Mononuclear cell (primary cell): ENCODE measurements at regions not wholly inside any gene's neighbourhood (a gene's known extent, or its start where the extent isn't known, plus 50 kb on each side); places are given as distances from the start of the nearest gene placed in this dataset.

Source experiments
- H3K27me3 ChIP-seq: 2 replicates; pipeline ENCODE4 v1.6.0; 2011; ENCODE audit warnings: low read length, control low read depth; ENCODE audit not compliant: insufficient read depth
- H3K4me1 ChIP-seq: 2 replicates; pipeline ENCODE4 v1.5.1; 2011; ENCODE audit warnings: mild to moderate bottlenecking, low read length, control low read depth; ENCODE audit not compliant: insufficient read depth
- H3K4me3 ChIP-seq: 2 replicates; pipeline ENCODE4 v1.5.1; 2011; ENCODE audit warnings: mild to moderate bottlenecking, low read length, moderate library complexity
- H3K9me3 ChIP-seq: 2 replicates; pipeline ENCODE4 v1.5.1; 2011; ENCODE audit warnings: low read depth, mild to moderate bottlenecking, control low read depth, low read length

DNA sequence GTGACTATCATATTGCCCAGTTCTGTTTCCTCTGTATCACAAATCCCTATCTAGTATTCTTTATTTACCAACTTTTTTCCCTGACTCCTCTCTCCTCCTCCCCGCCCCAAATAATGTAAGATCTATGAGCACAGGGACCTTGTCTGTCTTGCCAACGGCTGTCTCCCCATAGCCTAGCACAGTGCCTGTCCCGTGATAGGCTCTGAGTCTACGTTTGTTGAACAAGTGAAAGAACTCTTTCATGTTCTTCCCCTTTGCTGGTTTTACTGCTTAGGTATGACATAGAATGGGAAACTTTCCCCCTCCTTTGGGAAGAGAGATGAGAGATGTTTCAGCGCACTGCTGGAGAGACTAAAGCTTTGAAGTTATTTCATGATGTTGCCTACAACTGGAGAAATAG is 367.0 kb downstream of the PRDM2 start:
- no peaks in the 10 kb centered on the region for H3K4me1 ChIP-seq
- H3K9me3 ChIP-seq: no peaks in the 10 kb centered on the region
- H3K27me3 ChIP-seq: no peaks in the 10 kb centered on the region
- H3K4me3 ChIP-seq: no peak overlapping the region

DNA sequence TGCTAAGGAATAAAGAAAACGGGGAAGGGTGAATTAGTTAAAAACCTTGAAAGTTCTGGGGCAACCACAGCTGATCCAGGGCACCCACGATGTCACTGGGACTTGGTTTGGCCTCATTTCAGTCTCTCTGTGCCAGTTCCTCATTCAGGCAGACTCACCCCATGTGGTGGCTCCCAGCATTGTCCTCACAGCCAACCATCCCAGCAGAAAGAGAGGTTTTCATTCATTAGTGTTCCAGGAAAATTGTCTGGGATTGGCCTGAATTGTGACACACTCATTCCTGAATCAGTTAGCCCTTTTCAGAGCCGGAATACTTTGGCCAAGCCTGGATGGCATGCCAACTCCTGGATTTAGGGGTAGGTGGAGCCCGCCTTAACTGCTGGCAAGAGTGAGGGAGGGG is 367.7 kb downstream of the PRDM2 start:
- Histone ChIP-seq H3K4me1 (no peaks in the 10 kb centered on the region), H3K27me3 (no peaks in the 10 kb centered on the region), H3K4me3 (no peak overlapping the region), H3K9me3 (no peaks in the 10 kb centered on the region)

DNA sequence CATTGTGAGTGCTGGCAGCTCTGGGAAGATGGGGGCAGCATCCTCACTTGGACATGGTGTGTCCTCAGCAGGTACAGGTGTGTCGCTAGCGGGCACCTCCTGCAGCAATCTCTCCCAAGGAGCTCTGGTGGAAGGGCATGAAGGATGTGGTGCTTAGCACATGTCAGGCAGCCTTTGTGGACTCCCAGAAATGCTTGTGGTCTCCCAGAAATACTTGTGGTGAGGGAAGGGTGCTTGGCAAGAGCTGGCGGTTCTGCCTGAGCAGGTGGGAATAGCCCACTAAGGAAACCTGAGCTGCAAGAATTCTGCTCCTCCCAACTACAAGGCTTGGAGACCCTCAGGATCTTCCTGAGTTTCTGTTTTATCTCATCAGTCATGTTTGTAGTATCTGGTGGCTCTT is 371.6 kb downstream of the PRDM2 start:
- H3K27me3 ChIP-seq: no peaks in the 10 kb centered on the region
- no peak overlapping the region for H3K4me3 ChIP-seq
- H3K9me3 ChIP-seq: no peaks in the 10 kb centered on the region
- no peaks in the 10 kb centered on the region for H3K4me1 ChIP-seq

DNA sequence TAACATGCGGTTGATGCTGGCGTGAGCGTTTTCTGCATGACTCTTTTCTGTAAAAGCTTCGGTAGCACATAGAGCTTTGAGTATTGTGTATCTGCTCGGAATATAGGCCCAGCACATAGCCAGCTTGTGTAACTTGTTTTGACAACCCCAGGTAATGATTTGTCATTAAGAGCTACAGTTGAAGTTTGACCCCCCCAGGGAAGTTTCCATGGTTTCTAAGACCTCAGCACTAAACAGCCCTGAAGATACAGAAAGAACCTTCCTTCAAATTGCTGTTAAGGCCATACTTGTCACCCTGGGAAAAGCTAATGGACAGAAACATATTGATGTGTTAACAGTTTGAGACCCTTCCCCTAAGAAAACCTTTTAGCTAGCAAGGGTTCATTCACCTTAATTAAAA is 380.7 kb downstream of the PRDM2 start:
- H3K4me3 ChIP-seq: no peak overlapping the region
- H3K27me3 ChIP-seq: no peaks in the 10 kb centered on the region
- H3K4me1 ChIP-seq: no peaks in the 10 kb centered on the region
- no peaks in the 10 kb centered on the region for H3K9me3 ChIP-seq

DNA sequence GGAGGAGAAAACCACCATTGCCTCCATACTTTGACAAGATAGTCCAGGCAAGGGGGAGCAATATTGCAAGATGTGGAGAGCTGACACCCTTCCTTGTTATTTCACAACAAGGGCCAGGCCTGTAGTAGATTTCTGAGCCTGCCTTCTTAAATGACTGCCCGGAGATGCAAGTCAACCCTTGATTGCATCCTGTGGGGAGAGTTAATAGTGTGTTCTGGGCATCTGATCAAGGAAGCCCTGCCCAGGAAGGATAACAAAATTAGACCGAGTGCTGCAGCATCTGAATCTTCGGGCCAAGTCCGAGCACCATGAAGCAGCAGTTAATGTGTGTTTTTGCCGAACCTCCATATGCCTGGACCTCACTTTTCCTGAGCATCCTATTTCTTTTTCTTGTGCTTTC is 382.3 kb downstream of the PRDM2 start:
- Histone ChIP-seq H3K27me3 (no peaks in the 10 kb centered on the region), H3K4me3 (no peak overlapping the region), H3K4me1 (no peaks in the 10 kb centered on the region), H3K9me3 (no peaks in the 10 kb centered on the region)

DNA sequence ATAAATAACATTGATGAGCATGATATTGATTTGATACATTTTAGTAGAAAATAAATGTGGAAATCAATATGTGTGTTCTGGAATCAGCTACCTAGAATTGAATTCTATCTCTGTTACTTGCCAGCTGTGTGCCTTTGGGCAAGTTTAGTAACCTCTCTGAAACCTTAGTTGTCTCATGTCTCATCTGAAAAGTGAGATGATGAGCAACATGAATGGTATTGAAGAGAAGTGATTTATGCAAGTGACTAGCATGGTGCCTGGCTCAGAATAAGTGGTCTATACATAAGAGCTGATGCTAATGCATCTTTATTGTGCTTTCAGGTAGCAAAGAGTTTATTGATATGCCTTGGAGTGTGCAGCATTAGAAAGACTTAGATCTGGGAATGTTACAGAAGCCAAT is 383.3 kb downstream of the PRDM2 start:
- Histone ChIP-seq H3K4me3 (no peak overlapping the region), H3K27me3 (no peaks in the 10 kb centered on the region), H3K9me3 (no peaks in the 10 kb centered on the region), H3K4me1 (no peaks in the 10 kb centered on the region)

DNA sequence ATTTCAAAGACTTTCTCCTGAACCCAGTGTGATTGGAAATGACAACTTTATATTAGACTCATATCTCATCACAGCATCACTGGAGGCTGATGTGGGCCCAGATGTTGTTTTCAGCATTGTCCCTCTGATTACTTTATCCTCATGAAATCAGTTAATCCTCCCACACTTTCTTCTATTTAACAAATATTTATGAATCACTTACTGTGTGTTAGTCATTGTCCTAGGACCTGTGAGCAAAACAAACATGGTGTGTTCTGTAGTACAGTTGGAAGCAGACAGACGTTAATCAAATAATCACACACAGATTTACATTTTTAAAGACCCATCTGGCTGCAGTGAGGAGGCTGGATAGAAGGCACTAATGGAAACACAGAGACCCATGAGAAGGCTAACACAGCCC is 383.7 kb downstream of the PRDM2 start:
- H3K4me1 ChIP-seq: no peaks in the 10 kb centered on the region
- no peaks in the 10 kb centered on the region for H3K9me3 ChIP-seq
- no peaks in the 10 kb centered on the region for H3K27me3 ChIP-seq
- no peak overlapping the region for H3K4me3 ChIP-seq

DNA sequence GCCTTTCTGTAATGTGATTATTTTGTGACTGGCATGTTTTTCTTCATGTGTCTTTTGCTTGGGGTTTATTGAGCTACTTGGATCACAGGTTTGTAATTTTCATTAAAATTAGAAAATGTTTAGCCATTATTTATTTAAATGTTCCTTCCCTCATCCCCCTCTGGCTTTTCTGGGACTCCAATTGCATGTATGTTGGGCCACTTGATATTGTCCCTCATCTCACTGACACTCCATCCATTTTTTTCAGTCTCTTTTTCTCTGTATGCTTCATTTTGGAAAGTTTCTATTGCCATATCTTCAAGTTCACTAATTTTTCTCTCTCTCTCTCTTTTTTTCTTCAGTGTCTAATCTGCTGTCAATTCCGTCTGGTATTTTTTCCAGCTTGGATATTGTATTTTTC is 390.1 kb downstream of the PRDM2 start:
- Histone ChIP-seq H3K27me3 (peaks cover 3% of the 10 kb centered on the region), H3K9me3 (peaks cover 8% of the 10 kb centered on the region), H3K4me1 (no peaks in the 10 kb centered on the region), H3K4me3 (no peak overlapping the region)

DNA sequence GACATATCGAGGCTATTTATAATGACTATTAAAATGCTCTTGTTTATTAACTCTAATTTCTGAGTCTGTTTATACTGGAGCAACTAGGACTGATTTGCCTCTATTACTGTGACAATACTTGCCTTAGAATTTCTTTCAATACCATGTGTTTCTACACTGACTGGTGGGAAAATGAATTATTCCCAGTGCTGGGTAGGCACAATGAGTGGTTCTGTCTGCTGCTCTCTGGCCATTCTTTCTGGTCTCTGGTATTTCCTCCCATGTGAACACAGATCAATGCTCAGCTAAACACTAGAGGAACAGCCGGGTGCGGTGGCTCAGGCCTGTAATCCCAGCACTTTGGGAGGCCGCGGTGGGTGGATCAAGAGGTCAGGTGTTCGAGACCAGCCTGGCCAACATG is 390.5 kb downstream of the PRDM2 start:
- no peak overlapping the region for H3K4me3 ChIP-seq
- H3K4me1 ChIP-seq: no peaks in the 10 kb centered on the region
- H3K9me3 ChIP-seq: peaks cover 8% of the 10 kb centered on the region
- peaks cover 3% of the 10 kb centered on the region for H3K27me3 ChIP-seq

DNA sequence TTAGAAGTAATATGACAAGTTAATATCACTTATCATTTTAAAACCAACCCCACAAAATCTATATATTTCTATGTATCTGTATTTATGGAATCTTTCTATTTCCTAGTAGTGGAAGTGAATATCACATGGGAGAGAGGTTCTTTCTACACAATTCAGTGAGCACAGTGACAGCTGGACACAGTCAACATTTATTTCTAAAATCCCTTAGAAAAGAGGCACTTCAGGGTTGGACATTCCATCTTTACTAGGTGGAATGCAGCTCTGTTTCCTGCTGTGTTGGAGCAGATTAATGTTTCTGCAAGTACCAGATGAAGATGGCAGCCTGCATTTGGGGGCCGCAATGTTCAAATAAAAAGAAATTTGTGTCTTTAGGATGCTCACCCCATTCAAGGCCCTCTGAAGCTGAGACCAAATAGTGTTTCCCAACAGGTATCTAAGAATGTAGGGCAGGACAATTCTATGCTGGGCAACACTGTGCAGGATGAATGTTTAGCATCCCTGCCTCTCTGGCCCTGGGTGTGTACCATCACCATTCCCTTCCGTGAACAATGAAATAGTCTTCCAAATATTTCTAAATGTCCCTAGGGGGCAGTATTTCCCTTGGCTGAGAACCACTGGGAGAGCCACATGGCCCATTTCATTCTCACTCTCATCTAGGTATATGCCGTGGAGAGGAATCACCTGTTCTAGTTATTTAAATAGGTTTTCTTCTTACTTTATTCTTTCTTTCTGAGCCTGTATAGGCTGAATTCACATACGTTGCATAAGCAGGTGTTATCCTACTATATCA is 394.8 kb downstream of the PRDM2 start:
- no peaks in the 10 kb centered on the region for H3K4me1 ChIP-seq
- H3K9me3 ChIP-seq: peaks cover 6% of the 10 kb centered on the region
- peaks cover 3% of the 10 kb centered on the region for H3K27me3 ChIP-seq

DNA sequence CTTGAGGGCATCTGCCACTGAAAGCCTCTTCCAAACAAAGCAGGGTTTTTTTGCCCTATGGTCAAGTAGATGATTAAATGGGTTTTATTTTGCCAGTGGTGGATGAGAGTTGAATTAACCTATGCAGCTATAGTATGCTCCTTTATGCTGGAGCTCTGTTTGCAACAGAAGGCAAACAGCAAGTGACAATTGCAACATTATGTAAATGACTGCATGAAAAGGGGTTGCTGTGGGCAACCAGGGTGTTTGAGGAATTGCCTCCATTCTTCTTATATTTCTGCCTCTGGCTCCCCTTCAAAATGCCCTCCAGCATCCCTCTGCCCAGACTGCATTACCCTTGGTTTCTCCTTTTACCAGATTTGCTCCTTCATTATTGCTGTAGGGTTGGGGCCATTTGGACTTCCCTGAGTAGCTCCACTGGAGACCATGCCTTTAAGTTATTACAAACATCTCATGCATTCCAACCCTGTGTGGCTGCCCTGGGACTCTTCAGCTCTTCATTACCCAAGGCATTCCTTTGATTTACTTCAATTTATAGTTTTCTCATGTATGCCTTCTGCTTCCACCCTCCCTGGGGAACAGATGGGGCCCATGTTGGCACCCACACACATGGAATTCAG is 398.4 kb downstream of the PRDM2 start:
- H3K27me3 ChIP-seq: no peaks in the 10 kb centered on the region
- no peak overlapping the region for H3K4me3 ChIP-seq
- no peaks in the 10 kb centered on the region for H3K4me1 ChIP-seq
- H3K9me3 ChIP-seq: no peaks in the 10 kb centered on the region

More for the DNA sequence above, 394.8 kb downstream of the PRDM2 start:
- no peak overlapping the region for H3K4me3 ChIP-seq

DNA sequence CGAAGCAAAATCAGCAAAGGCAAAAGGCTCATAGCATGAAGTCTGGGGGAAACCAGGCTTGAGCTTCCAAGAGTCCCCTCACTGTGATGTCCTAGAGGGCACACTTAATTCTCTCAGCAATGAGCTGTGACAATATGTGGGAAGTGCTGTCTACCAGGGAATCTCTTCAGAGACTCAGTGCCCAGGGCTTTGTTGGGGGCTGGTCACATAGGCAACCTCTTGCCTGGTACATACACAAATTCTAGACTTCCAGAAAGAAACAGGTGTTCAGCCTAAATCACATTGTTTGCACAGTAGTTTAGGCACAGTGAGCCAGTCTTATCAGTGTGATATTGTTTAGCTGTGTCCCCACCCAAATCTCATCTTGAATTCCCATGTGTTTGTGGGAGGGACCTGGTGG is 400.5 kb downstream of the PRDM2 start:
- no peaks in the 10 kb centered on the region for H3K27me3 ChIP-seq
- H3K4me3 ChIP-seq: no peak overlapping the region
- no peaks in the 10 kb centered on the region for H3K9me3 ChIP-seq
- H3K4me1 ChIP-seq: no peaks in the 10 kb centered on the region

DNA sequence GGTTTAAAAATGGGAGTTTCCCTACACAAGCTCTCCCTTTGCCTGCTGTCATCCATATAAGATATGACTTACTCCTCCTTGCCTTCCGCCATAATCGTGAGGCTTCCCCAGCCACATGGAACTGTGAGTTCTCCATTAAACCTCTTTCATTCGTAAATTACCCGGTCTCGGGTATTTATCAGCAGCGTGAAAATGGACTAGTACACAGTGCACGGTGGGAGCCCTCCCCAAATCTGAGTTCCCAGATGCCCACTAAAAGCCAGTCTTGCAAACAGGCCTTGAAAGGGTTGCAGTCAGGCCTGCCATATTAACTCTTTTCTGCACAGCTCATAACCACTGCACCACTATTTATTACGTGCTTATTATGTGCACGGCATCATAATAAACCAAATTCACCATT is 400.9 kb downstream of the PRDM2 start:
- Histone ChIP-seq H3K4me1 (no peaks in the 10 kb centered on the region), H3K4me3 (no peak overlapping the region), H3K27me3 (no peaks in the 10 kb centered on the region), H3K9me3 (no peaks in the 10 kb centered on the region)

DNA sequence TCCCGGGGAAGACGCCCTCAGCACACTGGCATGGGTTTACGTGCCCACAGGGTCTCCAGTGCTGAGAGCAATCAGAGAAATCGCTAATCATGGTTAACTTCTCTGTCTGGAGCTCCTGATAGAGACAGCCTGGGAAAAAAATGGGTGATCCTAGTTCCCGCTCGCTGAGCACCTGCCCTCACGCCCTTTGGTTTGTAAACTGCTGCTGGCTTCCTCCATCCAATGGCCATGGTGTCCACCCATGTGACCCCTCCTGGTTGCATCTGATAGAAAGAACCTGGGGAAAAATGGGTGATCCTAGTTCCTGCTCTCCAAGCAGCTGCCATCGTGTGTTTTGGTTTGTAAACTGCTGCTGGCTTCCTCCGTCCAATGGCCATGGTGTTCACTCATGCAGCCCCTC is 402.2 kb downstream of the PRDM2 start:
- Histone ChIP-seq H3K4me3 (no peak overlapping the region), H3K9me3 (no peaks in the 10 kb centered on the region), H3K27me3 (no peaks in the 10 kb centered on the region), H3K4me1 (no peaks in the 10 kb centered on the region)

DNA sequence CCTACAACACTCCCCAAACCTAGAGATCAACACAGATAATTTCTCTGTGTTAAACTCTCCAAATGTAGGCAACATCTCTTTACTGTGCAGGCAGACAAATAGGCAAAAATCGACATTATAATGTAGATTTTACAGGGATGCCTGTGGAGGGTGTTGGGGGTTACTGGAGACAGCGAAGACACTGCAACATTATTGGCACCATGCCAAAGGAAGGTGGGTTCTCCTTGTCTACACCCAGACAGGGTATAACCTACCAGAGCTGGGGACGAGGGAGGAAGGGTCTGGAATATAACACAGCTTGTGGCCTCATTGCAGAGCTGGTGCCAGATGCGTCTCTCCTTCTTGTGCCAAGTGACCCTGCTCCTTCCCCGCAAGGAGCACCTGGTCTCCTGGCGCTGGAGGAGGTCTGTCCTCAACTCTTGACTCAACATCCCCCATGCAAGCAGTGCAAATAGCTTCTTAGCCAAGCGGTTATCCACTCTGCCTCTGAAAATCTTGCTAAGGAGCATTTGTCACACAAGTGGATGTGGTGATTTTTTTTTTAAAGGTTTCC is 404.0 kb downstream of the PRDM2 start:
- Histone ChIP-seq H3K4me1 (no peaks in the 10 kb centered on the region), H3K27me3 (no peaks in the 10 kb centered on the region), H3K9me3 (no peaks in the 10 kb centered on the region), H3K4me3 (no peak overlapping the region)

DNA sequence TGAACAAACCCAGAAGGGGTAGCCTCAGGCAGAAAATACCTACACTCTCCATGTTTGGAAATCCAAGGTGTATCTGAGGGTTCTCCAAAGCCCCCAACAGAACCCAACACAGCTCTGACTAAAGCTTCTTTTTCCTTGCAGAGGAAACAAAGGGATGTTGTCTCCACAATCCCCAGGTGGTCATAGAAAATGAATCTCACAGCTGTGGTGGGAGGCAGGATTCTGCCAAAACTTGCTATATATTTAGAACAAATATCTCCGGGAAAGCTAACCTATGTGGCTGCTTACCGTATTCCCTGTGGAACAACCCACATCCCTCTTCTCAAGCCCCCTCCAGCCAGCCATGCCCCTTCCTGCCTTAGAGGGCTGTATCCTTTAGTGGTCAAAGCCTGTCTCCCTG is 406.1 kb downstream of the PRDM2 start:
- Histone ChIP-seq H3K9me3 (no peaks in the 10 kb centered on the region), H3K4me3 (no peak overlapping the region), H3K4me1 (no peaks in the 10 kb centered on the region)

More for the DNA sequence above, 406.1 kb downstream of the PRDM2 start:
- H3K27me3 ChIP-seq: no peaks in the 10 kb centered on the region
